COLO668 (cell line): ENCODE measurements at regions not wholly inside any gene's neighbourhood (a gene's known extent, or its start where the extent isn't known, plus 50 kb on each side); places are given as distances from the start of the nearest gene placed in this dataset.

ENCODE experiments used
- DNase-seq: peaks from one replicate; lab custom pipeline; 2025; ENCODE audit not compliant: unreplicated experiment; lab: John Stamatoyannopoulos, UW

DNA sequence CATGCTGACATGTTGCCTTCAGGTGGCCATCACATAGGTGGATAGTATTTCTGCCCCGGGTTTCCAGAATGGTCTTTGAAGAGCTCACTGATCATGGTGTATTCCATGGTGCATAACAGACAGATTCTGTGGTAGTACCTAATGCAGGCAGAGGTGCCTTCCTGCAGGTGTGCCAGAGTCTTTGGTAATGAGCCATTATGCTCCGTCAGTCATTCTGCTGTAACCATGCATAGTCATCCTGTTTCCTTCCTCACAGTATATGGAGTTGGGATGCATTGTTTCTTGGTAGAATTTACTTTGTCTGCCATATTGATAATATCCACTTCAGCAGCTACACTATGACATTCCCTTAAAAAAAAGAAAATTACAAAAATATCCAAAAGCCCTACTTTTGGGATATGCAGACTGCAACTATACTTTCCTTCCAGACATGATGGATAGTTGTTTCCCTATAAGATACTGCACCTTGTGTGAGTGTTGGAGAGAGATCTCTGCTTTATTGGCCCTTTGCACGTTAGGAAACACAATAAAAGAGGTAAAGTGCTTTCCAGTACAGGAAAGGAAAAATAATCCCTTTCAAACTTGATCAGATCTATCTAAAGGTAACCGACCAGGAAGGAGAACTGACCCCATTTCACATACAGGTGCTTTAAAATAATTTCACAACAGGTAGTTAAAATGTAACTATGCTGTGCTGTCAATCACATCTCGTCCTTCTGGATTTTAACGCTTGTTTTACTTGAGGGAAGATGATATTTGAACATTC lies 537.5 kb upstream of the WWC1 start:
- no peak for DNase-seq

DNA sequence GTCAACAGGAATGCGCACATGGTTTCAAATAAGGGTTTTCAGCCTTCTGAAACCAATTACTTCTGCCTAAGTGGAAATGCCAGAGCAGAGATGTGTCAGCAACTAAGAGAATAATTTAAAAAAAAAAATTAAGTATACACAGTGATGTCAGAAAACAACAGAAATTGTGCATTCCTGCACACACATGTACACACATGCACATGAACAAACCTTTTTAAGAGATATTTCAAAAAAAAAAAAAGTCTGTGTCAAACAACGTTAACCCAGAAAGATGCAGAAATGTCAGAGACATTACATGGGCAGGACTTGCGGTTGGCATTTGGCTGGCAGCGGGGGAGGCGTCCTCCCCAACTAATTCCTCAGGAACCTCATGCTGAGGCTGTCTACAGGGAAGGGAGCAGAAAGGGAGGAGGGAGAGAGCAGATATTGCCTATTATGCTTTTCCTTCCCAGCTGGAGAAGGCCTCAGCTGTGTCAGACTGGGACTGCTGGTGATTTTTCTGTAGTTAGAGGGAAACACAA lies 536.9 kb upstream of the WWC1 start:
- no peak for DNase-seq

DNA sequence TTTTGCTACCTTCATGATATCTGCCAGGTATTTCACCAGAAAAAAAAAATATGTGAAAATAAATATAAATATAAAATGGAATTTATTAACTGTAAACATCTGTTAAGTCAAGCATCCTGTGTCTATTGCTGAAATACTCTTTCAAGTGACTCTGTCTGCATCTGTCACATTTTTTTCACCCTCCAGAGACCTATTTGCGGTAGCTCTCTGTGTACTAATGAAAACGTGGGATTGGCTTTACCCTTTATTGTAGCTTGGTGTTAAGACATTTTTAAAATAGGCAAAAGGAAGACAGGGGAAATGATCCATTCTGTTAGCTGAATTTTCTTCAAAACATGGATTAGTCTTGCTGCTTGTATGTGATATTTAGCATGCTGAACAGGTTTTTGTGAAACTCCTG lies 536.0 kb upstream of the WWC1 start:
- DNase-seq, result no peak

DNA sequence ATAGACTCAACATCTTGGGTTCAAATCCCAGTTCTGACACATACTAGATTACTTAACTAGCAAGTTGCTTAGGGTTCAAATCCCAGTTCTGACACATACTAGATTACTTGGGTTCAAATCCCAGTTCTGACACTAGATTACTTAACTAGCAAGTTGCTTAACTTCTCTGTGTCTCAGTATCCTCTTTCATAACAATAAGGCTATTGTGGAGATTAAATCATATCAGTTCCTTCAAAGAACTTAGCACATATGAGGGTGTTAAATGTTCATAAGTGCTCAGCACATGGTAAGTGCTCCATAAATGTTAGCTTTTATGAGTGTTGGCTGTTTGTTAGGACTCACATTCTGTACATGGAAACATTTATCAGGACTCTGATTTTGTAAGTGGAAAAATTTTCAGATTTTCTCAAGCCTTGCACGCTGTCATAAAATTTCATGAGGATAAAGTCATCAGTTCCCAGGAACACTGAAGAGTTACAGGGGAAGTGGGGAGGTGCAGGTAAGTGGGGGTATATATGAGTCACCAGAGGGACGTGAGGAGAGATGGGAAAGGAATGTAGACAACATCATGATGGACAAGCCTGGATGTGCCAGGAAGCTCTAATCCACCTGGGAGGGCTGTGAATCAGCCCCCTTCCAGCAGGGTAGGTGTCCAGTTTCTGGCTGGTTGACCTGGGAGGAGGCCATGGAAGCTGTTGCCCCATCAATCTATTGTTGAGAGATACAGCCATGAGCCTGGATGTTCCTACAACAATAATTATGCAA lies 532.2 kb upstream of the WWC1 start:
- no peak for DNase-seq

DNA sequence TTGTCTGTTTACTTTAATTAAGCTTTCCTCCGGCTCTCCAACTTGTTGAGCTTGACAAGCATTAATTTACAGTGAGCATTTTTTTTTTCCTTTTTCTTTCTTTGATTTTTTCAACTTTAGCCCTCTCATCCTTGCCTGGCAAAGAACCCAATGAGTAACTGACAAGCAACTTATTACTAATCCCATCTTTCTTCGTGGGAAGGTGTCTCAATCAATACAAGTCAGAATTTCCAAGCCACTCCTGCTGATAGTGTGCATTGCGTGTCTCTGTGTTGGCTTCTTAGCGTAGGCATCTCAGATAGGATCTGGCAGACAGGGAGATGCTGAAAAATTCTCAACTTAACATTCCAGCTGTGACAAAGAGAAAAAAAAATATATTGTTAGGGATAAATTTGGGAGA lies 527.7 kb upstream of the WWC1 start:
- DNase-seq, result no peak

DNA sequence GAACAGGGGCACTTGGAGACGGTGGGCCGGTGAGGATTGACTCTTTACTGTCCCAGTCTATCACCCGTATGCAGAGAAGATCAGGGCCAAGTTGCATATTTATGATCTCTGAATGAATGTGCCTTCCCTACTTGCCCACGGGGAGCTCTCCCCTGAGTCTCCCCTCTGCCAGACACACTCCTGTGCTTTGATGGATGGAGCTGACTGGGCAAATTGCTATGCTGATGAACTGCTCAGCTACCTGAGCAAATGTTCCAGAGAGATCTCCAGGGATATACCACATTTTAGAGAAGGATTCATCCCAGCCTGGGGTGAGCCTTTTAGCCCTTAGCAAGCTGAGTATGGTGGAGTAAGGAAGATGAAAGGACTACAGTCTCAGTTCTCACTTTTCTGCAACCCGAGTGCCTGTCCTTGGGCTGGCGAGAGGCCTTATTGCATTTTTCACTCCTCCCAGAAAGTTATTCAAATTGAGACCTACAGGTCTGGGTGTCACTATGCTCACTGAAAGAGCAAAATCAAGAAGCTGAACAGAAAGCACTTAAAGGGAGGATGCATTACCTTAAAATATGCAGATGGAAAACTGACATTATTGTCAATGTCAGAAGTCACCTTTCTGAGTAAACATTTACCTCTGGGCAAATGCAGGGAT lies 526.7 kb upstream of the WWC1 start:
- no peak for DNase-seq

DNA sequence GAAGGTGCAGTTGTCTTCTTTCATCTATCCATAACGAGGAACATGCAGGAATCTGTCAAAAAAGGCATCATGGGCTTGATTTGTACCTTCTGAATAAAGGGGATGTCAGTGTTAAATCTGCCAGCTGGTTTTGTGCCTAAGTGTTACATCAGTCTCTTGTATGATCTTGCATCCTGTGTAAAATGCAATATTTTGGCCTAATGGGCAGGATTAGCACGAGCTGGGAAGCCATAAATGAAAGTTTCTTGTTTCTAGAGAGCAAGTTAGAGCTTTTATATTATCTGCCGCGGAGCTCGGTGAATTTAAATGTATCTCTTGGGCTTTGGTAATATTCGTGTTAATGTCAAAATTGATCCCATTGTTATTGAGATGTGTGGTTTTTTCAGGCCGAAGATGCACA lies 526.1 kb upstream of the WWC1 start:
- DNase-seq, result no peak

DNA sequence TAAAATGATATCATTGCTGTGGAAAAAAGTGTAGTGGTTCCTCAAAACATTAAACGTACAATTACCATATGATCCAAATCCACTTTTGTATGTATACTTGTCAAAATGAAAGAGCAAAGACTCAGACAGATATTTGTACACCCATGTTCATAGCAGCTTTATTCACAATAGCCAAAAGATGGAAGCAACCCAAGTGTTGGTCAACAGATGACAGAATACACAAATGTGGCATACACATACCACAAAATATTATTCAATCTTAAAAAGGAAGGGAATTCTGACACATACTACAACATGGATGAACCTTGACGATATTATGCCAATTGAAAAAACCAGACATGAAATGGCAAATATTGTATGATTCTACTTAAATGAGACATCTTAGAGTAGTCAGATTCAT lies 524.5 kb upstream of the WWC1 start:
- DNase-seq, result no peak

DNA sequence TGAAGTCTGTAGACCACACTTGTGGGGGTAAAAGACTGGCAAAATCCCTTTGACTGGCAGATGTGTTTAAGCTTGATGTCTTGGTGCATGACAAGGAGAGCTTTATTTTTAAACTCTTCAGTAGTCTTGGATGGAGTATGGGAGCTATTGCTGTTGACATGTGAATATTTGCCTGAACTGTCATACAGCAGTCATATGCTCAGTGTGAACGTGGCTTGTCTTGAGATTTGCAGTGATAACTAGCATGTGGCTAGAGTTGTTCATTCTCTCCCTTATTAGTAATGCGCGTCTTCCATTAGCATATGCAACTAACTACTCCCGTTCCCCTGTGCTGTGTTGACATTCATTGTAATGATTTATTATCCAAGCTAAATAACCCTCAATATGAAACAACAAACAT lies 523.6 kb upstream of the WWC1 start:
- DNase-seq, result no peak

DNA sequence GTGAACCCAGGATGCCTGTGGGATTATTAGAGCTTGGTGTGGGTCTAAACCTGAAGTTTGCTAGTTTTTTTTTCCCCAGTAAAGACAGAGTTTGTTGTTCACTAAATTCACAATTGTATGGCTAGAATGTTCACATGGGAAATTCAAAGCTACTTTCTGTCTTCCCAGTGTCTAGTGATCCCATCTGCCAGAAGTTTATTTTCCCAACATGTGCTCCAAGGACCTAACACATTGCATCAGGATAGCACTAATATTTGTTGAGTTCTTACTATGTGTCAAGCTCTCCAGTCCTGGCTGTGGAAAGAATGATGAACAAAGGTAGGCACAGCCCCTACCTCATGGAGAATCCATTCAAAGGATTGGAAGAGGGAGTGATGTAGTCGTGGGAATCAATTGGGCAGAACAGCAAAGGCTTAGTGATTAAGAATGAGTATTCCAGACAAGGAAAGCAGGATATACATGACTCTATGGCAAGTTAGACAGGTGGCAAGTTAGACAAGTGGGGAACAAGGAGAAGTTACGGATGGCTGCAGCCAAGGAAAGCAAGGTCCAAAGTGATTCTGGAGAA lies 521.5 kb upstream of the WWC1 start:
- no peak for DNase-seq

DNA sequence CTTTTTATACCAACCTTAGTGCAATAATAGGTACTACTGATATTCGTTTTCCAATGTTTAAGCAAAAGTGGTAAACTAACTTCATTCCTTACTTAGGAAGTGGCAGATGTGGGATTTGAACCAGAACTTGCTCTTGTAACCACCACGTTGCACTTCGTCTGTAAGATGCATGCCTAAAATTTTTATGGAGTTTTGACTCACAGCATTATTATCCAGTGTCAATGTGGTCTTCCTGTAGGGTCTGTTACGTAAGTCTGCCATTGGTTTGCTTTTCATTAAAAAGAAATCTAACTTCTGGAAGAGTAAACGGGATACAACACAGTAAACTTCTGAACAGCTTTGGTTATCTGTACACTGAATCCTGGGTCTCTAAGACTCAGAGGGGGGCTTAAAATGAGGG lies 521.0 kb upstream of the WWC1 start:
- no peak for DNase-seq

DNA sequence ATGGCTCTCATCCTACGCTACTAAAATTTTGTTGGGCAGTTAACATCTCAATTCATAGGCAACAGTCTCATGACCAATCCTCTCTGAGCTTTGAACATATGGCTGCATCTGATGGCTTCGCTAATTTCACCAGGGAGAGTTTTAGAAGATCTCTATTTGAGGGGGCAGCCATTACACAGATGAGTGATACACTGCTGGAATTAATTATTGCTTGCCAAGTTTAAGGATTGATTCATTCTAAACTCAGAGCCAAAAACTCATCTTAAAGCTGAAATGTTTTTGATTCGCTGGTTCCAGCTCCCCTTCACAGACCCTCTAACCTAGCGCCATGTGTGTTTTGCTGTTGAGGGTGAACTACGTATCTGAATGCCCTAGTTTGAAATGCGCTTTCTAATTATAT lies 519.9 kb upstream of the WWC1 start:
- DNase-seq, result no peak

DNA sequence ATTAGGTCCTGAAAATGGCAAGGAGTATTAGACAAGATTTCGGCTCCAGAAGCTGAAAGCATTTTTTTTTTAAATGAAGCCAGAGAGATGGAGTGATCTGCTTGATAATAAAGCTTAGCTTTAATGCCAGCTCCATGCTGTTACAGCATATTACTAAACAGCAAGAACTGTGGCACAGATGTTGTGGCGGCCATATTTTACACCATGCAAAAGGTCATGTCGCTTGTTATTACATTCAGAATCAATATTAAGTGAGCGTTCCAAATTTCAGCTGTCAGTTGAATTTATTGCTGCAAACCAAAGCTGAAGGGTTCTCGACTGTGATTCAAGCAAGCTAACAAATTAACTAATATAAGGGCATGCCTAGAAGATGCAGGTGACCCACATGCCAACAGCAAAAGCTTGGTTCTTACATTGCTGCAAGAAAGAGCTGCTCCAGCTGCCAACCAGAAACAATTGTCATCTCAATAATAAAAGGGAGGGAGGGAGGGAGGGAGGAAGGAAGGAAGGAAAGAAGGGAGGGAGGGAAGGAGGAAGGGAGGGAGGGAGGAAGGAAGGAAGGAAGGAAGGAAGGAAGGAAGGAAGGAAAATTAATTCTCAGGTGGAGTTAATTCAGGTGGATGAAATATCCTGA lies 517.7 kb upstream of the WWC1 start:
- DNase-seq, result no peak

DNA sequence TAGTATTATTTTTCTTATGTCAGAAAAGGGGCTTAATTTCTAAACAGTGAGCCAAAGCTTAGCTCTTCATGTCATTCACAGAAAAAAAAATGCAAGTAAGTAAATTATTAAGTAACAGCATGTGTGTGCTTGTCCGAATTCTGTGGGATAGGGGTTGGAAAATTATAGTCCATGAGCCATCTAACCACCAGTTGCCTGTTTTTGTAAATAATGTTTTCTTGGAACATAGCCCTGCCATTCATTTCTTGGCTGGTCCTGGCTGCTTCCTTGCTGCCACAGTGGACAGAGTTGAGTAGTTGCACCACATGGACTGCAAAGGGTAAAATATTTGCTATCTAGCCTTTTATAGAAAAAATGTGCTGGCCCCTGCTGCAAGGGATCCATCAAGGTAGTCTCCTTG lies 513.7 kb upstream of the WWC1 start:
- DNase-seq, result no peak

DNA sequence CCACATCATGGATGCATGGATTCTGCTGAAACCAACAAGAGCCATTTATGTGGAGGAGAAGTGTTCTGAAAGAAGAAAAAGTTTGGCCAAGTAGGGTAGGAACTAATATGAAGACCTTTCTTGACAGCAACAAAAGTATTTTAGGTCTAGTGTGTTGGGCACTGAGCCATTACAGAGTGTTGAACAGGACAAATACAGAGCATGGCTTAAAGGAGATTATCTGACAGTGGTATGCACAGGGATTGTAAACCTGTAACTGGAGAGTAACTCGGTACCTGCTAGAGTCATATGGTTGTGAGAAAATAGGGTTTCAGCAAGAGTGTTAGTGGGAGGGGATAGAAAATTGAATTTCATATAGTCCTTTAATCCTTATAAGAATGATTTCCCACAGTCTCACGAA lies 513.2 kb upstream of the WWC1 start:
- no peak for DNase-seq

DNA sequence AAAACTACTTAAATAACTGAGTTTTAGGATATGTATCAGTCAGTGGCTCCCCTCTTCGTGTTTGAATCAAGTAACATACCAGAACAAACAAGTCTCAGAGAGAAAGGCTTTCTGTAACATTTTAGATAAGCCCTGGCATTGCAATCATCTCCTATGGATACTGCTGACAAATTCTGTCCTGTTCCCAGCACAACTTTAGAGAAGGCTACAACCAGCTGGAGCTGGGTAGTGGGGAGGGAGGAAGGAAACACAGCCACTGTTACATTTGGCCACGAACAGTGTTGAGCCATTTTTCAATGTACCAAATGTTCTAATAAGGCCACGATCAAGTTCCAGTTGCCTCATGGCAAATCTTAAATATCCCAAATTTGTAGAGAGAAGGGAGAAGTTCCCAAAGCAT lies 511.8 kb upstream of the WWC1 start:
- DNase-seq, result no peak

DNA sequence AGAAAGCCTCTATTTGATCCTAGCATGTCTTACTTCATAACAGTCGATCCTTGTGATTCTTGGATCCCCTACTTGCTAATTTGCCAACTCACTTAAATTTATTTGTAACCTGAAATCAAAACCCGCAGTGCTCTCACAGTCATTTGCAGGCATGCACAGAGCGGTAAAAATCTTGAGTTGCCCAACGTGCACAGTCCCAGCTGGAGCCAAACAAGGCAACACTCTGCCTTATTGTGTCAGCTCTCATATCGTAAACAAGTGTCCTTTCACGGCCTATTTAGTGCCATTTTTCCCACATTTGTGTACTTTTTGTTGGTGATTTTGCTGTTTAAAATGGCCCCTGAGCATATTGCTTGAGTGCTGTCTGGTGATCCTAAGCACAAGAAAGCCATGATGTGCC lies 511.3 kb upstream of the WWC1 start:
- DNase-seq, result no peak

DNA sequence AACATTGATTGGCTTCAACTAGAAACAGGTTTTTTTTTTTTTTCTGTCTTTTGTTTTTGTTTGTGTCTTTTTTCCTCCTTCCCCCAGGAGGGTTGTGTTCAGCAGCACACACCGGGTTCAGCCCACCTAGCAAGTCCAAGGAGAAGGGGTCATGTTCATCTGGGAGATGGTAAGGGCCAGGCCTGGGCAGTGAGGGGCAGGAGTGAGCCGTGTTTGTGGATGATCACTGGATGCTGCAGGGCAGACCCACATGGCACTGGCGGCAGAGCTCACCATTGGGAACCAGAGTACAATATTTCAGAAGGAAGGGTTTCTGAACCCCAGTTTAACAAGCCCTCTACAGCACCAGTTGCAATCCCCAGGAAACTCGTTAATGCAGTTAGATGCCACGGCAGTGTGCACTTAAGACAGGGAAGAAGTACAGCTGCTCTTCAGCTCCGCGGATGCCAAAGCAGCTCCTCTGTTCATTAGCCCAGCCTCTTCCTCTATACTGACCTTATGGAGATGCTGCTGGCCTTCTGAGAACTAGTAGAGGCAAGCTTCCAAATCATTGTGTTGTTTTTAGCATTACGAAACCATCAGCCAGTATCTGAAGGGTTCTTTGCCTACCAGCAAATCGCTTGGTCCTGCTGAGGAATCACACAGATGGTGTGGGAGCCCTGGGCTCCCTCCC lies 508.2 kb upstream of the WWC1 start:
- no peak for DNase-seq

DNA sequence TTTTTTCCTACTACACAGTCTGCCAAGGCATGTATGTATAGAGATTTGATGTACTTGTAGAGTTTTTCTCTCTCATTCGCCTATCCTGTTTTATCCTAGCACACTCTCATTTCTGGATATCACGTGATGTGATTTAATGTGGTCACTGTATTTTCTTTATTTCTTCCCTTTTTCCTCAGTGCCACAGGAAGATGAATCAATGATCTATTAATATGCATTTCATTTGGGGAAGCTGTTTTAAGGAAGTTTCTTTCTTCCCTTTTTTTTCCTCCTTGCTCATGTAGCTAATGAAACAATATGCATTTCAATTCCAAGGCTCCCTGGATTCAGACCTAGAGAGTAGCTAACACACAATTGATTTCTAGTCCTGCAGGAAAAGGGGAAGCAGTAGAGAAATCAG lies 506.3 kb upstream of the WWC1 start:
- DNase-seq, result no peak

DNA sequence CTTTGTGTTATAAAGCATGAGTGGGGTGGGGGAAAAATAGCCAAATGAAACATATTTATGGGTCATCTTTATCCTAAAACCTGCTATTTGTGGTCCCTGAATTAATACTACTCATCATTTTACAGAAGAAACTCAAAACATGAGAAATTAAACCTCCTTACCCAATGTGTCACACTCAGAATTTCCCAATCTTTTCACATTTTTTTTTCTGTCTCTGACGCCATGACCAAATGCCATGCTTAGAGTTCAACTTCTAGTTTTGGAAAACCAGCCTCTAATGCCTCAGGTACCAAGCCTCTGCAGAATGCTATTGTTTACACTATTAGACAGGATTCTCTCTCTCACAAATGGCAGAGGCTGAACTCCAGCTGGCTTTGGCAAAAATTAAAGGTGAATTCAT lies 505.5 kb upstream of the WWC1 start:
- DNase-seq, result no peak
